ENCODE measurements at regions not wholly inside any gene's neighbourhood (a gene's known extent, or its start where the extent isn't known, plus 50 kb on each side); places are given as distances from the start of the nearest gene placed in this dataset.

DNA sequence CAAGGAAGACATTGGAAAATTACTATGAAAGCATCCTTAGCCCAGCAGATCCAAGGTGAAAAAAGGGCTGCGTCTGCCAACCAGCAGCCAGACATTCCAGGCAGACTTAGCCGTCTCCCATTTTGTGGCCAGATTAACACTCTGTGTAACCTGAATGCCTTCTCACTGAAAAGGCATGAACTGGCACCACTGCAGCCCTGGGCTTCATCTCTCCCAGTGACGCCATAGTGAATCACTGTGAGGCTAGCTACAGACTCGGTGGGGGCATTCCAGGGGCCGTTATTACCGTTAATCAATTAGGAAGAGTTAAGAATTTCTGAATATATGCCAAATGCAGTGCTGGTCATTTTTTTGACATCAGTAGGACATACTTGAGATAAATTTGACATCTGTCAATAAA, 627.4 kb downstream of the LMO4 start:
- TF ChIP-seq POLR2A (IDR thresholded peaks at IDR 0.05): no peak
- no peak for TF ChIP-seq POLR2AphosphoS5 (IDR thresholded peaks at IDR 0.05)
- TF ChIP-seq, protein P1, sequence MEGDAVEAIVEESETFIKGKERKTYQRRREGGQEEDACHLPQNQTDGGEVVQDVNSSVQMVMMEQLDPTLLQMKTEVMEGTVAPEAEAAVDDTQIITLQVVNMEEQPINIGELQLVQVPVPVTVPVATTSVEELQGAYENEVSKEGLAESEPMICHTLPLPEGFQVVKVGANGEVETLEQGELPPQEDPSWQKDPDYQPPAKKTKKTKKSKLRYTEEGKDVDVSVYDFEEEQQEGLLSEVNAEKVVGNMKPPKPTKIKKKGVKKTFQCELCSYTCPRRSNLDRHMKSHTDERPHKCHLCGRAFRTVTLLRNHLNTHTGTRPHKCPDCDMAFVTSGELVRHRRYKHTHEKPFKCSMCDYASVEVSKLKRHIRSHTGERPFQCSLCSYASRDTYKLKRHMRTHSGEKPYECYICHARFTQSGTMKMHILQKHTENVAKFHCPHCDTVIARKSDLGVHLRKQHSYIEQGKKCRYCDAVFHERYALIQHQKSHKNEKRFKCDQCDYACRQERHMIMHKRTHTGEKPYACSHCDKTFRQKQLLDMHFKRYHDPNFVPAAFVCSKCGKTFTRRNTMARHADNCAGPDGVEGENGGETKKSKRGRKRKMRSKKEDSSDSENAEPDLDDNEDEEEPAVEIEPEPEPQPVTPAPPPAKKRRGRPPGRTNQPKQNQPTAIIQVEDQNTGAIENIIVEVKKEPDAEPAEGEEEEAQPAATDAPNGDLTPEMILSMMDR (IDR thresholded peaks at IDR 0.05 in 8 of 11, conservative IDR thresholded peaks at IDR 0.05 in 3 of 11): no peak
